Loucy (cell line): ENCODE measurements at regions not wholly inside any gene's neighbourhood (a gene's known extent, or its start where the extent isn't known, plus 50 kb on each side); places are given as distances from the start of the nearest gene placed in this dataset.

Experiments used
- H2AFZ ChIP-seq: fragments of 200-600 bp; sonication (generic); 2 replicates; pipeline ENCODE4 v1.6.0; 2016; ENCODE audit warnings: antibody characterized with exemption, mild to moderate bottlenecking, low read length, moderate library complexity
- H3F3A ChIP-seq: fragments of 200-600 bp; 2 replicates; pipeline ENCODE4 v1.6.0; 2016; ENCODE audit warnings: antibody characterized with exemption, low read depth, mild to moderate bottlenecking
- H3K27me3 ChIP-seq: fragments of 200-600 bp; sonication (generic); 2 replicates; pipeline ENCODE4 v1.6.1; 2014; ENCODE audit warnings: low read length, mild to moderate bottlenecking; ENCODE audit not compliant: insufficient read depth, poor library complexity, severe bottlenecking
- H3K36me3 ChIP-seq: fragments of 200-600 bp; sonication (generic); 2 replicates; pipeline ENCODE4 v1.6.1; 2016; ENCODE audit warnings: low read length; ENCODE audit not compliant: insufficient read depth
- H3K4me1 ChIP-seq: fragments of 200-600 bp; sonication (generic); 2 replicates; pipeline ENCODE4 v1.5.1; 2014; ENCODE audit warnings: low read length, mild to moderate bottlenecking; ENCODE audit not compliant: insufficient read depth, poor library complexity, severe bottlenecking
- H3K4me2 ChIP-seq: fragments of 200-600 bp; sonication (generic); 2 replicates; pipeline ENCODE4 v1.6.0; 2014; ENCODE audit warnings: antibody characterized with exemption, low read length, low read depth, mild to moderate bottlenecking; ENCODE audit not compliant: poor library complexity, severe bottlenecking
- H3K4me3 ChIP-seq: fragments of 200-600 bp; sonication (generic); 2 replicates; pipeline ENCODE4 v1.5.1; 2014; ENCODE audit warnings: low read length, mild to moderate bottlenecking, mixed read lengths; ENCODE audit not compliant: poor library complexity, severe bottlenecking
- H3K79me2 ChIP-seq: fragments of 200-600 bp; sonication (generic); 2 replicates; pipeline ENCODE4 v1.6.1; 2014; ENCODE audit warnings: low read length; ENCODE audit not compliant: insufficient read depth
- H3K9ac ChIP-seq: fragments of 200-600 bp; sonication (generic); 2 replicates; pipeline ENCODE4 v1.6.0; 2014; ENCODE audit warnings: mild to moderate bottlenecking, low read depth, low read length, moderate library complexity; ENCODE audit not compliant: poor library complexity, severe bottlenecking
- H3K9me2 ChIP-seq: fragments of 200-600 bp; sonication (generic); replicated peaks from 2 replicates; pipeline ENCODE4 v1.6.1; 2016; ENCODE audit warnings: low read depth, low read length, mixed read lengths
- H3K9me3 ChIP-seq: fragments of 200-600 bp; sonication (generic); 2 replicates; pipeline ENCODE4 v1.6.1; 2014; ENCODE audit warnings: mild to moderate bottlenecking, antibody characterized with exemption, low read length, low read depth; ENCODE audit not compliant: insufficient read depth
- H4K20me1 ChIP-seq: fragments of 200-600 bp; sonication (generic); 2 replicates; pipeline ENCODE4 v1.6.0; 2014; ENCODE audit warnings: antibody characterized with exemption, low read length, mild to moderate bottlenecking; ENCODE audit not compliant: insufficient read depth, poor library complexity, severe bottlenecking
- EZH2phosphoT487 ChIP-seq: fragments of 200-600 bp; IDR thresholded peaks from 2 replicates; pipeline ENCODE4 v1.6.1; 2018; ENCODE audit warnings: antibody characterized with exemption, mild to moderate bottlenecking, moderate library complexity, borderline replicate concordance
- TF ChIP-seq, protein P1 (sequence below): fragments of 200-600 bp; sonication (generic); conservative IDR thresholded peaks from 2 replicates; pipeline ENCODE4 v1.5.1; 2014; ENCODE audit warnings: mild to moderate bottlenecking, antibody characterized with exemption, low read length

DNA sequence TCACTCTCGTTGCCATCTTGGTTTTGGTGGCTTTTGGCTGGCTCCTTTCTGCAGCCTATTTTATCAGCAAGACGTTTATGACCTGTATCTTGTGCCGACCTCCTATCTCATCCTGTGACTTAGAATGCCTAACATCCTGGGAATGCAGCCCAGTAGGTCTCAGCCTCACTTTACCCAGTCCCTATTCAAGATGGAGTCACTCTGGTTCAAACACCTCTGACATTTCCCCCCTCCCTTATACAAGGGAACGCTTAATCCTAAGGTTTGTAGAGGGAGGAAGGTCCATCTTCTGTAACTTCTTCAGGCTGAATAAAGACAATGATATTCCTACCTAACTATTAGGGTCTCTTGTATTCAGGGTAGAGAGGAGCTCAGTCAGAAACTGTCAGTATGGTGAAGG lies 79.3 kb upstream of the SPANXB1 start:
- no peak for TF ChIP-seq EZH2phosphoT487
- TF ChIP-seq, protein P1, sequence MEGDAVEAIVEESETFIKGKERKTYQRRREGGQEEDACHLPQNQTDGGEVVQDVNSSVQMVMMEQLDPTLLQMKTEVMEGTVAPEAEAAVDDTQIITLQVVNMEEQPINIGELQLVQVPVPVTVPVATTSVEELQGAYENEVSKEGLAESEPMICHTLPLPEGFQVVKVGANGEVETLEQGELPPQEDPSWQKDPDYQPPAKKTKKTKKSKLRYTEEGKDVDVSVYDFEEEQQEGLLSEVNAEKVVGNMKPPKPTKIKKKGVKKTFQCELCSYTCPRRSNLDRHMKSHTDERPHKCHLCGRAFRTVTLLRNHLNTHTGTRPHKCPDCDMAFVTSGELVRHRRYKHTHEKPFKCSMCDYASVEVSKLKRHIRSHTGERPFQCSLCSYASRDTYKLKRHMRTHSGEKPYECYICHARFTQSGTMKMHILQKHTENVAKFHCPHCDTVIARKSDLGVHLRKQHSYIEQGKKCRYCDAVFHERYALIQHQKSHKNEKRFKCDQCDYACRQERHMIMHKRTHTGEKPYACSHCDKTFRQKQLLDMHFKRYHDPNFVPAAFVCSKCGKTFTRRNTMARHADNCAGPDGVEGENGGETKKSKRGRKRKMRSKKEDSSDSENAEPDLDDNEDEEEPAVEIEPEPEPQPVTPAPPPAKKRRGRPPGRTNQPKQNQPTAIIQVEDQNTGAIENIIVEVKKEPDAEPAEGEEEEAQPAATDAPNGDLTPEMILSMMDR, result no peak

DNA sequence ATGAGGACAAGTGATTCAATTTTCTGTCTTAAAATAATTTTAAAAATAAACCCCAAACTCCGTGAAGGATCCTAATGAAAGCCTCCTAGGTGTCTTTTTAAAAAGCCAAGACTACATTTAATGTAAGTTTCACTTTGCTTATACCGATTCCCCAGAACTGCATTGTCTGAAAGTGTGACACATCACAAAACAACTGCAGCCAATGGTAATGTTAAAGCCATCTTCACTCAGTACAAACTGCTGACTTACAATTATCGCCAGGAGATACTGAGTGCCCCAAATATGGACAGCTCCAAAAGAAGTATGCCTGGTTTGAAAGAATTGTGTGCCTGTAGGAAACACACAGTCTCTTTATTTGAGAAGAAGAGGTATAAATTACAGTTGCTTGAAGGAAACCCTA lies 73.7 kb upstream of the SPANXB1 start:
- no peak overlapping the region for H3K4me2 ChIP-seq
- no peak overlapping the region for H2AFZ ChIP-seq
- H3F3A ChIP-seq, result no peaks in the 10 kb centered on the region
- H3K79me2 ChIP-seq, result no peaks in the 10 kb centered on the region
- no peaks in the 10 kb centered on the region for H3K9me3 ChIP-seq
- no peaks in the 10 kb centered on the region for H4K20me1 ChIP-seq
- no peaks in the 10 kb centered on the region for H3K36me3 ChIP-seq
- TF ChIP-seq EZH2phosphoT487, result no peak
- H3K9ac ChIP-seq, result no peak overlapping the region
- H3K9me2 ChIP-seq, result no peaks in the 10 kb centered on the region
- no peaks in the 10 kb centered on the region for H3K4me1 ChIP-seq
- H3K27me3 ChIP-seq, result no peaks in the 10 kb centered on the region
- no peak overlapping the region for H3K4me3 ChIP-seq

More for the DNA sequence above, 79.3 kb upstream of the SPANXB1 start:
- Histone ChIP-seq H3K9ac (no peak overlapping the region), H3K4me3 (no peak overlapping the region), H3K9me2 (no peaks in the 10 kb centered on the region), H4K20me1 (no peaks in the 10 kb centered on the region), H3K9me3 (no peaks in the 10 kb centered on the region), H3F3A (no peaks in the 10 kb centered on the region), H3K4me2 (no peak overlapping the region), H3K36me3 (no peaks in the 10 kb centered on the region), H3K4me1 (no peaks in the 10 kb centered on the region), H3K27me3 (no peaks in the 10 kb centered on the region), H3K79me2 (no peaks in the 10 kb centered on the region), H2AFZ (no peak overlapping the region)

DNA sequence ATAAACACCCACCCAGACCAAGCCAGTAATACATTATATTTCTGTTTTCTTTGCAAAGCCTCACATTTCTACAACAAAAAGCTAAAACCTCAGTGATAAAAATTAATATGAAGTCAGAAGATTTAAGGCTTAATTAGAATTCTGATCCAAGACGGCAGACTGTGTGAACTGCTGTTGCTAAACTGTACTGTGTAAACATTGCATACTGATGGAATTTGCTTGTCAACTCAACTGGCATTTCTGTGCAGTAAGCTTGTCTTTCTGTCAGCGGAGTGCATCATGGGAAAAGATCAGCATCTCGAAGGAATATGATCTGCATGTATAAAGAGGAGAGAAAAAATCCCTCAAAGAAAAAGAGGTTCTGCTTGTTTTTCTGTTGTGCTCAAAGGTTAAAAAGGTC lies 69.4 kb upstream of the SPANXB1 start:
- Histone ChIP-seq H3K4me3 (no peak overlapping the region), H3K9ac (no peak overlapping the region), H3K9me3 (no peaks in the 10 kb centered on the region), H3K36me3 (no peaks in the 10 kb centered on the region), H3K27me3 (no peaks in the 10 kb centered on the region), H3K9me2 (no peaks in the 10 kb centered on the region), H3K79me2 (no peaks in the 10 kb centered on the region), H2AFZ (no peak overlapping the region), H3K4me2 (no peak overlapping the region), H4K20me1 (no peaks in the 10 kb centered on the region), H3F3A (no peaks in the 10 kb centered on the region), H3K4me1 (no peaks in the 10 kb centered on the region)
- TF ChIP-seq, protein P1, result no peak
- no peak for TF ChIP-seq EZH2phosphoT487

DNA sequence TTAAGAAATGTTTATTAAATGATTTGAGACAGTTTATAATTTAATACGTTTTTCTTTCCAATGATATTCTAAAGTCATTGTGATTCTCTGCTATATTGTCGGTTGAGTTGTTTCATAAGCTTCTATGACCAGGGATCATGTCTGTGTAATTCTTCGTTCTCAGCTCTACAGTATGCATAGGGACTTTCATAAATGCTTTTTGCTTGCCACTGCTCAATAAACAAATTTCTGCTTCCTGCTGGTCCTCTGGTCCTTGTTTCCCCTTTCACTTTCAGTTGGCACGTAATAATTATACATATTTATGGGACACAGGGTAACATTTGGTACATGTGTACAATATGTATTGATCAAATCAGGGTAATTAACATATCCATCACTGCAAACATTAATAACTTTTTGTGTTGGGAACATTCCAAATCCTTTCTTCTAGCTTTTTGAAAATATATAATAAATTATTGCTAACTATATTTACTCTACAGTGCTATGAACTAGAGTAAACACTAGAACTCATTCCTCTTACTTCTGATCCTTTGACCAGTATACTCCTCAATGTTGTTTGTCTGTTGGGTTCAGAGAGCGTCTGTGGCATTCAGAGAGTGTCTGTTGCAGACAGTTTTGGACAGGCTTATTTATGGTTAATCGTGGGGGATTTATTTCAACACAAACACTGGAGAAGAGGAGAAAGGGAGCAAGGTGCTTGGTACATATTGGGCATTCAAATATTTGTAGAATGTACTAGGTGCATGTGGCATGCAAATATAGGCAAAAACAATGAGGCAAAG lies 68.3 kb upstream of the SPANXB1 start:
- Histone ChIP-seq H3K9me2 (no peaks in the 10 kb centered on the region), H3F3A (no peaks in the 10 kb centered on the region), H2AFZ (no peak overlapping the region), H3K79me2 (no peaks in the 10 kb centered on the region), H3K27me3 (no peaks in the 10 kb centered on the region), H3K4me3 (no peak overlapping the region), H3K36me3 (no peaks in the 10 kb centered on the region), H3K4me1 (no peaks in the 10 kb centered on the region), H4K20me1 (no peaks in the 10 kb centered on the region), H3K9ac (no peak overlapping the region), H3K9me3 (no peaks in the 10 kb centered on the region), H3K4me2 (no peak overlapping the region)
- no peak for TF ChIP-seq EZH2phosphoT487
- TF ChIP-seq, protein P1, result no peak
